Breast epithelium (tissue), 4 donors: ENCODE measurements at regions not wholly inside any gene's neighbourhood (a gene's known extent, or its start where the extent isn't known, plus 50 kb on each side); places are given as distances from the start of the nearest gene placed in this dataset.

Experiments
- DNase-seq, 2 donors: peaks; one replicate each; pipeline ENCODE4 v3.0.0-alpha.2; 2019; ENCODE audit warnings: low spot score in 2 of 2
- H3K27ac ChIP-seq, 2 donors: fragments of 200-600 bp; sonication (generic) in 1 of 2; one replicate each; pipeline ENCODE4 v1.5.1; 2016 to 2019; ENCODE audit warnings: mild to moderate bottlenecking in 1 of 2
- H3K27me3 ChIP-seq, 2 donors: fragments of 200-600 bp; sonication (generic) in 1 of 2; one replicate each; pipeline versions ENCODE4 v1.5.1 to v1.6.0; 2017 to 2019; ENCODE audit warnings: control low read depth in 1 of 2, mild to moderate bottlenecking in 1 of 2
- H3K36me3 ChIP-seq: fragments of 200-600 bp; one replicate; pipeline ENCODE4 v1.5.1; 2019
- H3K4me1 ChIP-seq, 2 donors: fragments of 200-600 bp; sonication (generic); one replicate each; pipeline ENCODE4 v1.5.1; 2016 to 2019; ENCODE audit warnings: control low read depth in 1 of 2
- H3K4me3 ChIP-seq, 3 donors: fragments of 200-600 bp; sonication (generic); 1 replicate in 2 of 3; 2 replicates in 1 of 3; pipeline ENCODE4 v1.5.1; 2016 to 2019; ENCODE audit warnings: mild to moderate bottlenecking in 3 of 3, moderate library complexity in 2 of 3
- H3K9me3 ChIP-seq, 2 donors: fragments of 200-600 bp; sonication (generic) in 1 of 2; one replicate each; pipeline ENCODE4 v1.5.1; 2016 to 2019; ENCODE audit warnings: control low read depth in 1 of 2
- CTCF ChIP-seq, 3 donors: fragments of 450-650 bp; IDR thresholded peaks; one replicate each; pipeline ENCODE4 v1.5.1; 2016 to 2017; ENCODE audit warnings: antibody characterized with exemption in 3 of 3, mild to moderate bottlenecking in 3 of 3, moderate library complexity in 3 of 3
- POLR2A ChIP-seq: fragments of 450-650 bp; IDR thresholded peaks from one replicate; pipeline ENCODE4 v1.6.1; 2016; ENCODE audit warnings: antibody characterized with exemption, mild to moderate bottlenecking, moderate library complexity
- POLR2AphosphoS5 ChIP-seq, 3 donors: sonication (generic); formaldehyde crosslinking; IDR thresholded peaks; one replicate each; pipeline ENCODE4 v1.6.1; 2017; ENCODE audit warnings: antibody characterized with exemption in 3 of 3
- intact Hi-C: fragments of 100-400 bp; cut with DNase I; formaldehyde crosslinking; loops from one replicate; pipeline ENCODE4 v1.15.1; 2023; ENCODE audit warnings: low total_unique reads

GRCh38 chr1:55317673-55318072 is 102.5 kb upstream of the USP24 start:
- H3K36me3 ChIP-seq: no peaks in the 10 kb centered on the region
- intact Hi-C loops: loop anchor here (1.0 kb wide), 1 partner anchor 21 kb away; no protein-coding TSS in a partner anchor
- H3K4me1 ChIP-seq: no peaks in the 10 kb centered on the region
- H3K27me3 ChIP-seq: no peaks in the 10 kb centered on the region
- H3K9me3 ChIP-seq: no peaks in the 10 kb centered on the region
- DNase-seq: no peak
- no peak overlapping the region for H3K4me3 ChIP-seq
- H3K27ac ChIP-seq: no peak overlapping the region
- no peak for TF ChIP-seq CTCF (IDR thresholded peaks at IDR 0.05)
- no peak for TF ChIP-seq POLR2A
- no peak for TF ChIP-seq POLR2AphosphoS5 (IDR thresholded peaks at IDR 0.05)

- DNase-seq: no peak
- H3K4me1 ChIP-seq: no peaks in the 10 kb centered on the region
- no peak overlapping the region for H3K4me3 ChIP-seq
- H3K36me3 ChIP-seq: no peaks in the 10 kb centered on the region
- no peaks in the 10 kb centered on the region for H3K9me3 ChIP-seq
- TF ChIP-seq CTCF (IDR thresholded peaks at IDR 0.05): no peak
- TF ChIP-seq POLR2A: no peak
- TF ChIP-seq POLR2AphosphoS5 (IDR thresholded peaks at IDR 0.05): no peak
- no peaks in the 10 kb centered on the region for H3K27me3 ChIP-seq
- H3K27ac ChIP-seq: no peak overlapping the region
- intact Hi-C loops: no loop called here
Measured at GRCh38 chr1:55316947-55317662, 101.9 kb upstream of the USP24 start.

- Histone ChIP-seq H3K27ac (no peak overlapping the region), H3K27me3 (no peaks in the 10 kb centered on the region), H3K9me3 (no peaks in the 10 kb centered on the region), H3K4me1 (no peaks in the 10 kb centered on the region), H3K36me3 (no peaks in the 10 kb centered on the region), H3K4me3 (no peak overlapping the region)
- intact Hi-C loops: no loop called here
- TF ChIP-seq POLR2A (no peak), CTCF (IDR thresholded peaks at IDR 0.05) (no peak), POLR2AphosphoS5 (IDR thresholded peaks at IDR 0.05) (no peak)
- DNase-seq: no peak
Measured at GRCh38 chr1:55316502-55316901, 101.3 kb upstream of the USP24 start.

- Histone ChIP-seq H3K27ac (no peak overlapping the region), H3K4me1 (no peaks in the 10 kb centered on the region), H3K36me3 (no peaks in the 10 kb centered on the region), H3K9me3 (no peaks in the 10 kb centered on the region), H3K27me3 (no peaks in the 10 kb centered on the region), H3K4me3 (no peak overlapping the region)
- no peak for DNase-seq
- TF ChIP-seq POLR2A (no peak), POLR2AphosphoS5 (IDR thresholded peaks at IDR 0.05) (no peak), CTCF (IDR thresholded peaks at IDR 0.05) (no peak)
- intact Hi-C loops: no loop called here
Measured at GRCh38 chr1:55315552-55315951, 100.4 kb upstream of the USP24 start.

- Histone ChIP-seq H3K4me1 (no peaks in the 10 kb centered on the region), H3K4me3 (no peak overlapping the region), H3K27me3 (no peaks in the 10 kb centered on the region), H3K36me3 (no peaks in the 10 kb centered on the region), H3K27ac (no peak overlapping the region), H3K9me3 (no peaks in the 10 kb centered on the region)
- intact Hi-C loops: no loop called here
- no peak for DNase-seq
- TF ChIP-seq POLR2A (no peak), POLR2AphosphoS5 (IDR thresholded peaks at IDR 0.05) (no peak), CTCF (IDR thresholded peaks at IDR 0.05) (no peak)
Measured at GRCh38 chr1:55314740-55315139, 99.6 kb upstream of the USP24 start.
